Kidney capillary endothelial cell (primary cell): ENCODE measurements at regions not wholly inside any gene's neighbourhood (a gene's known extent, or its start where the extent isn't known, plus 50 kb on each side); places are given as distances from the start of the nearest gene placed in this dataset.

ENCODE experiments used
- DNase-seq: peaks from one replicate; pipeline ENCODE4 v3.0.0-alpha.2; 2018; ENCODE audit warnings: low spot score

DNA sequence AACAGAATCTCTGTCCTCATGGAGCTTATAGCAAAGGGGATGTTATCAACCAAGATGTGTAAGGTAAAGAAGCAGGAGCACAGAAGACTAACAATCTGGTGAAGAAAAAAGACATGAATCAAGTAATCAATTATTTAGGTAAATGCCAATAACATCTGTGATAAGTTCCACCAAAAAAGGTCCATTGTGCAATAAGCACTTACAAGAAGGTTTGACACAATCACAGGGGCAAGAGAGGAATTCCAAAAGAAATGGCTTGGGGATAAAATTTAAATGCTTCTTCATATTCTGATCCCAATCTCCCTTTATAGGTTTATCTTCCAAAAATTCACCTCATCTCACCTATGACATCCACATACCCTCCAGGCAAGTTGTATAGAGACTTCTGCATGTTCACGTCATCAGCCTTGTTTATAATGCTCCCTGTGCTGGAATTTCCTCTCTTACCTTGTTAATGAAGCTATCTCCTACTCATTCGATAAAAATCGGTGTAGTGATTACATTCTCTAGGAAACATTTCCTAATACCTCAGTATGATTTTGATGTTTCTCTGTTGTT is 53.6 kb upstream of the DPT start:
- no peak for DNase-seq

DNA sequence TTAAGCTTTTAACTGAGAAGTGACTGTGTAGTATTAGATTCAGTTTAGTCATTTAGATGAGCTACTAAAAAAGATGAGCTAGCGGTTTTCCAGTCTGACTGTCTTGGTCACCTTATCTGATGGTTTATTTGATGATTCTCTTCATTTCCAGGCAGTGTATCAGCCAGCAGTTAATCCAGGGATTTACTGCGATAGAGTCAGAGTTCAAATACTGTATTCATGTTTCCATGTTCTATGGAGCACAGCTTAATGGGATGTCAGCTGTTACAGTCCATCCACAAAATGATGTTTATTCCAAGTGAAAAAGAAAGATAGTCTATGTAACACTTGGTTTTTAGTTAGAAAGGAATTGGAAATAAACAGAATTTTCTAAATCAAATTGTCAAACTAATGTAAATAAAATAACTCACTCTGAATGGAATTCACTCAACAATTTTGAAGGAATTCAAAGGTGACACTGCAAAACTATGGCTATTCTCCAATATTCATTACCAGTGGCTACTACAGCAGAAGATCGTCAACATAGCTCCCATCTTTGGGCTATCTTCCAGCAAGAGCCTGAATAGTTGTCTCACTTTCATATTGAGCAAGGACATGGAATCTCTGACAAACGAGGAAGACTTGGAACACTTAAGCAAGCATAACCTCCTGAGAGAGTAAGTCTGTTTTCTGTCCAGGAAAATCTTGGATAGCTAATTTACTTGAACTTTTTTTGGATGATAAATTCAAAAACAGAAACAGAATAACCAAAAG is 54.6 kb upstream of the DPT start:
- no peak for DNase-seq

DNA sequence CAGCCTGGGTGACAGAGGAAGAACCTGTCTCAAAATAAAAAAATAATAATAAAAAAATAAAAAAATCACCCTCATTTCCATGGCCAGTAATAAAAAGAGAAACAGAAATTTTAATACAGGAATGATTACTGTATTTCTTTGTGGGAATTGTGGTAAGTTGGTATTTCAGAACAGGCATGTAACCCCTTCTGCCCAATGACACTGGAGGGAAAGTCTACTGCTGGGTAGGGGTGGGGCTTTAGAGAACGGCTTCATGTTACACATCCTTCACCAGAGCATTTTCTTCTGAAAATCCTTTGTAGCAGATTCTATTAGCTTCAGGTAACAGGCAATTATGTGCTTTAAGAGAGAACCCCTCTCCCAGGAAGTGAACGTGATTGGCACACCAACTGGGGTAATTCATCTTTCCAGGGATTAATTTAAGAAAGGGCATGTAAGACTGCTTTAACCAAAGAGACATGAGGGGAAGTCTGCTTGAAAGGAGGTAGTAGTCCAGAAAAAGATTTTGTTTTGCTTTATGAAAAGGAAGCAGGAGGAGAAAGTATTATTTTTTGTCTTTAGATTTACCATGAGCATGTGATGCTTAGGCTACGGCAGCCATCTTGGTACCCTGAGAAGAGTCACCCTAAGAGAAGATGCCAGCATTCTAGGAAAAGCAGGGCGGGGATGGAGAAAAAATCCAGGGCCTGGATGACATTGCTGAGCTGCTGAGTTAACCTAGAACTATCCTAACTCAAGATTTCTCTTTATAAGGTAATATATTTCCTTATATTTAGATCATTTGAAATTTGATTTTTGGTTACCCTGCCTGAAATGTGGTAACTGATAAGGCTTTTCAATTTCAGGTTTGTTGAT is 57.7 kb upstream of the DPT start:
- no peak for DNase-seq

DNA sequence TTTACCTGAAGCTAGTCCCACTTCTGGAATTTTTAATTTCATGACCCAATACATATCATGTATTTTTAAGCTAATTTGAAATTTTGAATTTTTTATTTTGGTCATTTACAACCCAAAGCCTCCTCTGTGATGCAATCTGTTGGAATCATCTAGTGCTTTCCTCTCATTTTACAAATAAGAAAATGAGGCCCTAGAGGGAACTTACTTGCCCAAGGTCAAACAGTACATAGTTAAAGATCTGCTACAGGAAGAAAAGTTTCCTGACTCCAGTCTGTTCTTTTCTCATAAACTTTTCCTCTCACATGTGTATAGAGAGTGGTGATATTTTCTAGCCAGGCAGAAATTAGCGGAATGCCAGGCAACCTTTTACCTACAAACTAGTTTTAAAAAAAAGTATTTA is 59.3 kb upstream of the DPT start:
- DNase-seq = no peak

DNA sequence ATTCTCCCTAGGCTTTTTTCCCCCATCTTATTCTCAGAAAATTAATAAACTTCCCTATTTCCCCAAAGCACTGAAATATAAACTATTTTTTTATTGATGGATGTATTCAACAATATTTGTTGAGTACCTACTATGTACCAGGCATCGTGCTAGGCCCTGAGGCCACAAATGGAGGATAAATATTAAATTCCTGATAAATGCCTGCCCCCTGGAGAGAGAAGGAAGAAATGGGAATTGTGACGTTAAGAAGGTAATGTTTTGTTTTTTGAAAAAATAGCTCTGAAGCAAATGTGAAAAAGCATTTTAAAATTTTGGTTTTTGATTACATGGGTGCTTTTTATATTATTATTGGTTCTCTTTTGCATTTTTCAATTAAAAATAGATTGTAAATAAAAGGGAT is 60.5 kb upstream of the DPT start:
- no peak for DNase-seq

DNA sequence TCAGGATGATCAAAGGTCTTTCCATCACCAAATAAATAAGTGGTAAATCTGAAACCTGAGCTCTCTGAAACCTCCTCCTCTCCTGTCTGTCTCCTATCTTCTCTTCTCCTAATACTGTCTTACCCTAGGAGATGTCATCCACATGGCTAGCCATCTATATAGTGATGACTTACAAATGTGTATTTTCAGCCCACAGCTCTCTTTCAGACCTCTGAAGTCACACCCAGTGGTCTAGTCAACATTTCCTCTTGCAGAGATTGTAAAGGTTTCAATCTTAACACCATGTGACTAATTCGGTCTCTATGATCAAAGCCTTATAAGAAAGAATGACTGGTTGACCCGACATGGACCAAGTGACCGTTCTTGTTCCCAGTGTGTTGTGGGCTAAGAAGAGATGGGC is 63.1 kb upstream of the DPT start:
- DNase-seq = no peak

DNA sequence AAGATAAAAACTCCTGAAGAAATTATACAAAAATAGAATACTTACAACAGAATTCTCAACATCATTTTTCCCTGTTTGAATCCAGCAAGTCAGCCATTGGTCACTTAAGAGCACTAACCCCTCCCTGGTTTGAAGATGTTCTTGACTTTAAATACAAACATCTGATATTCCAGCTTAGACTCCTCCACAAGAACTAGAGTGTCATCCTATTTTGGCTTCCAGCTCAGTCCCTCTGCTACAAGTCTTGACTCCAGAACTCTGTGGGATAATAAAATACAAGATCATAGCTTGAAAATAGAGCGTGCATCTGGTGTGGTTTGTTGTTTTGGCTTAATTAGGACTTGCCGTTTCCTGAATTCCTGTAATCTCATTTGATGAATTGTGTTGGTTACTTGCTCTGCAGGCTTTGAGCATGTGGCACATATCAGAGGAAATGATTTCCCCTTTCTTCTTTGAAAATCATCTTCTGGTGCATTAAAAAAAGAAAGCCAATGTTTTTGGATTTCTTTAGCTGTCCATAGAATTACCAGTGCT is 63.7 kb upstream of the DPT start:
- no peak for DNase-seq

DNA sequence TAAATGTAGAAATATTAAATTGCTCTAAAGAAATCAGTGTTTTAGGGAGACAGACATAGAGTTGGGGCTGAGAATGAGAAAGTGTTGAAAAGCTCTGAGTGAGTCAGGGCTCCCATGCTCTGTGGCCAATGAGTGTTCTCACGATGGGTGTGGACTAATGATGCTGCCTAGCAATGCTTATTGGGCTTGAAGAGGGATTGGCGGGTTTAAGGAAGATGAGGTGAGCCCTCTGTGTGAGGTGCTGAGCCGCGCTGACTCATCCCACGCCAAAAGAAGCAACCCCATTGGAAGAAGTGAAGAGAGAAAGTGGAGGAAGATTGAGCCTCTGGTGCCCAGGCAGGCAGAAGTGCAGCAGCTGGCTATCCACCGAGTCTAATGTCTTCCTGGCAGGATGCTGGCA is 65.1 kb upstream of the DPT start:
- DNase-seq = no peak

DNA sequence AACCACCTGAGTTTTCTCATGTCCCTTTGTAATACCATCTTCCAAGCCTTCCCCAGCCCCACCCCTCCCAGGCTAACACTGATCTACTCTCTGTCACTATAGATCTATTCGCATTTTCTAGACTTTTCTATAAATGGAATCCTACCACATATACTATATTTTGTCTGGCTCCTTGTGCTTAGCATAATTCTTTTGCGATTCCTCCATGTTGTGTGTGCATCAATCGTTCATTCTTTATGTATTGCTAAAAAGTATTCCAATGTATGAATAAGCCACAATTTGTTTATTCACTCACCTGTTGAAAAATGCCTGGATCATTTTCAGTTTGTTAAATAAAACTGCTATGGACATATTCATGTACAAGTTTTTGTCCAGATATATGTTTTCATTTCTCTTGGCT is 66.7 kb upstream of the DPT start:
- DNase-seq = no peak

DNA sequence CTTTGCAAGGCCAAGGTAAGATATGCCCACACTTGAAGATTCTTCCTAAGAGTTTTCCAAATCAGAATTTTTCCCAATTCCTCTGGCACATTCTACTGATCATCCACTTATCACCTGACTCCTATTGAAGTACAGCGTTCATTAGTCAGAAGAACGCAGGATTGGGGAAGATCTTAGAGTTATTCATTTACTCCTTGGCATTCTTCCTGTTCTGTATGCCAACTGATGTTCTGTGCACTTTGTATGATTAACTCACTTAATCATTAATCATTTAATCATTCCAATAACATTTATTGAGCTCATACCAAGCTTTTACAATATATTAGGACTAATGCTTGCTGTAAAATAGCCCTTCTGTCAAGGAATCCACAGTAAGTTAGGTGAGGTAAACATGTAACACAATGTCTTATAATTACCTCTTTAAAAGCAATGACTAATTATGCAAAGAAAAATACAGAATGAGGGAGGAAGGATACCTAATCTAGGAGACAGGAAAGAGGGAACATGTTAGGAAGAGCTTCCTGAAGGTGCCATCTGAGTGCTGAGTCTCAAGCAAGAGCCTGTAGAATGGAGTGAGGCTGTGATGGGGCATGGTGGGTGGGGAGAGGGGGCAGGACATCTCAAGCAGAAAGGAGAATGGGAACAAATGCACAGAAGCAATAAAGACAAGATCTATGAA is 71.1 kb upstream of the DPT start:
- no peak for DNase-seq

DNA sequence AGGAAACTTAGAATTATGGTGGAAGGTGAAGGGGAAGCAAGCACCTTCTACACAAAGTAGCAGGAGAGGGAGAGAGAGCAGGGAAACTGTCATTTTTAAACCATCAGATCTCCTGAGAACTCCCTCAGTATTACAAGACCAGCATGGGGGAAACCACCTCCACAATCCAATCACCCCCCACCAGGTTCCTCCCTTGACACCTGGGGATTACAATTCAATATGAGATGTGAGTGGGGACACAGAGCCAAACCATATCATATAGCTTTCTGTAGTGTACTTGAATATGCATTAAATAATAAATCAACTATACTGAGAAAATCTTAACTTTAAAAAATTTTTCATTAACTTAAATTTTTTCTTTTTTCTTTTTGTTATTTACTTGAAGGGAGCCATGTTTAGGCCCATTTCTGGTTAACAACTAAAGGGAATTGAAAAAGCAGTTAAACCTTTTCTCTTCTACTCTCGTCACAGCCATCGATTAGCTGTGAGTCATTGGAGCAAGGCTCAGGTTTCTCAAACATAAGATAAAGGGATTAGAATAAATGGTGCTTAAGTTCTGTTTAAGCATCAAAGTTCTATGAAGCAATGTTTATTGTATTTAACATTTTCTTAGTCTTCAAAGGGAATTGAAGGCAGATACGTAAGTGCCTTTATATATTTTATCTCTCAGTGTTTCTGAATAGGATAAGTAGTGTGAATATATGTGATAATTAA is 72.2 kb upstream of the DPT start:
- no peak for DNase-seq

DNA sequence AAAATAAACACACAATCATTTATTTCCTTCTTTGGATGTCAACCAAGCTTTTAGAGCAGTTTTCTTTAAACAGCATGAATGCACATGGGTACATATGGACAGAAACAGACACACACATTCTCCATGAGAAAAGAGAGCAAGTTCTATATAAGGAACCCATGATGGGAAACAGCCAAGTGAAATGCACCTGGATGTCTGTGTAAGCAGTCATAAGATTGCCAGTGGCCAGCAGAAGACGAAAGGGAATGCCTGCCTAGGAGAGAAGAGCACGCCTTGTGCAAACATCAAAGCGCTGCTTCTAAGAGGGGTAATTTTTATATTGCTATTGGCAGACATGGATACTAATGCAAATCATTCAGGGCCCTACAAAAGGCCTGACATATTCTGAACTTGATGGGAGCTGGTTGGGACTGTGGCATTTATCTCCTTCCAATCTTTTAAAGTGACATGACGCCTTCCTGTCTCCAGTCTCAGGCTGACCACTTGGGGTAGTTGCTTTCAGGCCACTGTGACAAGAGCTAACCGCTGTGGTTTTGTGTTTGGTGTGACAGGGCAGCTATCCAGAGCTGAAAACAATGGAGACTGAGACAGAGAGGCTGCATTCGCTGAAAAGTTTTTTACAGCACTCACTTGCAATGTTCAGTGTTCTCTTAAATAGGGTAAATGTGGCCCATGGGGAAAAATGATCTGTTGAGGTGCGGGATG is 75.0 kb upstream of the DPT start:
- no peak for DNase-seq

DNA sequence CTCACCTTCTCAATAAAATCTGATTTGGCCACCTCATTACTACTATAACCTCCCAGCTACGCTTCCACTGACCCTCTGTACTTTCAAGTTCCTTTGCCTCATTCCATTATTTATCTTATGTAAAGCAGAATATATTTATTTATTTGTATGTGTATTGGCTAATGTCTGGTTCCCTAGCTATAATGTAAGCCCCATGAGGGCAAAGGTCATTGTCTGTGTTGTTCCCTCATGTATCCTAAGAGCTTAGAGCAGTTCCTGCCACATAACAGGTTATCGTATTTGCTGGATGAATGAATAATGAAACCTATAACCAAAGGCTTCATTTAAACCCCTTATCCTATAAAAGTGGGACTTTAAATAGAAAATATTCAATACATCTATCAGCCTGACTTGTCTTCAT is 77.9 kb upstream of the DPT start:
- DNase-seq = no peak

DNA sequence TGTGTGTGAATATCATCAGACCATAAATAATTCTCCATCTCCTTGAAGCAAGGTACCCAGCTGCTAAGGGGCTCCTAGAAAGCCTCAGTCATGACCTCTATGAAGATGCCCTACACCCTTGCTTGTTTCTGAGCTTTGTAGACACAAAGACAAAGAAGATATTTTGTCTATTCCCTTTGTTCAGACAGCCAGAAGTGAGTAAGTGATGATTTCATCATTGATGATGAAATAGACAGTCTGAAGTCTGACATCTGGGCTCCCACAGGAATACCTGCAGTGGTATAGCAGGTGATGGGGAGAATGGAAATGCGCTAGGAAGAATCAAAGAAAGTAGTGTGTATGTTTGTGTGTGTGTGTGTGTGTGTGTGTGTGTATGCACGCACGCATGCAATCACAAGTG is 82.2 kb upstream of the DPT start:
- no peak for DNase-seq

DNA sequence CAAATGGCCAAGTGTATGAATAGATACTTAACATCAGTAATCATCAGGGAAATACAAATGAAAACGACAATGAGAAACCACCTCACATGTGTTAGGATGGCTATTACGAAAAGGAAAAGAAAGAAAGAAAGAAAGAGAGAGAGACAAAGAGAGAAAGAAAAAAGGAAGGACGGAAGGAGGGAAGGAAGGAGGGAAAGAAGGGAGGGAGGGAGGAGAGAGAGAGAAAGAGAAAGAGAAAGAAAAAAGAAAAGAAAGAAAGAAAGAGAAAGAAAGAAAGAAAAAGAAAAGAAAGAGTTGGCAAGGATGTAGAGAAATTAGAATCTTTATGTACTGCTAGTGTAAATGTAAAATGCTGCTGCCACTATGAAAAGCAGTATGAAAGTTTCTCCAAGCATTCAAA is 90.7 kb upstream of the DPT start:
- DNase-seq = no peak

DNA sequence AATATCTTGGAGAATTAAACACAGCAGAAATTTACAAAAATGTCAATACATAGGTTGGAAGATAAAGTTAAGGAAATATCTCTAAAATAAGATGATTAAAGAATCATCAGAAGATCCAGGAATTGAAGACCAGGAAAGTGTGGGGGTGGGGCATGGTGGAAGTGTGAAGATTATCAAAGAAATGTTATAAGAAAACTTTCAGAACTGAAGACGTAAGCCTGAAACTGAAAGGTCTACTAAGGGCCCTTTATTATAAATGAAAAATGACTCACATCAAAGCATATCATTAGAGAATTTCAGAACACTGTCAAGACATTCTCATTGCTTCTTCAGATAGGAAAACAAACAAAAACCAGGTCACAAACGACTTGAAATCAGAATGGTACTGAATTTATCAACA is 92.4 kb upstream of the DPT start:
- no peak for DNase-seq

DNA sequence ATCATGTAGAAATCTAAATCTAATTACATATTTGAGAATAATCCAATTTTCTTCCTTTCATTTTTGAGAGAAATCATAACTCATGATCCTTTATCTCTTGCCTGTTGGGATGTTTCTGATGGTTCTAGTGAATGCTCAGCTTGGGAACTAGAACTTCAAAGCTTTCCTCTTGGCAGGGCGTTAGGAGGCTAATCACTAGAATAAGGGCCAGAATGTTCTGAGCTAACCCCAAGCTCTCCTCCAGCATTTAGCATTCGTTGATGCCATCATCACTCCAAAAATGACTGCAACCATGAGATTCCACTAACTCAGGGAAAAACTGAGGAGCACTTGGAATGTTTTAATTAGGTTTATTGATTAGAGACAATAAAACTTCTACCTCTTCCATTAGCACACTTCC is 93.9 kb upstream of the DPT start:
- DNase-seq = no peak

DNA sequence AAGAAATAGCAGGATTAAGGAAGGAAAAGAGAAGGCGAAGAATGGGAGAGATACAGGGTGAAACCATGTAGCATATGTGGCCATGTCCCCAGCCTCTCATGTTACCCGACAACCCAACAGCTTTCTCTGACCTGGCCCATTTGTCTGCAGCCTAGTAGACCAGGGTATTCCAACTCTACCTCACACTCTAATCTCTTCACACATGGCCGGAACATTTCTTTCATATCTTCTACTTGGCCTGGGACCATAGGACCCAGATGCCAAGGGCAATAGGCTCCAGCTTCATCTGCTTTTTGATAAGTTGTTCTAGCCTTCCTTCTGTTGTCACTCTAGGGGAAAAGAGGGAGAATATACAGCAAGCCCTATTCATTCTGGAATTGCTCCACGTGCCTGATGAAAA is 95.0 kb upstream of the DPT start:
- DNase-seq = no peak

DNA sequence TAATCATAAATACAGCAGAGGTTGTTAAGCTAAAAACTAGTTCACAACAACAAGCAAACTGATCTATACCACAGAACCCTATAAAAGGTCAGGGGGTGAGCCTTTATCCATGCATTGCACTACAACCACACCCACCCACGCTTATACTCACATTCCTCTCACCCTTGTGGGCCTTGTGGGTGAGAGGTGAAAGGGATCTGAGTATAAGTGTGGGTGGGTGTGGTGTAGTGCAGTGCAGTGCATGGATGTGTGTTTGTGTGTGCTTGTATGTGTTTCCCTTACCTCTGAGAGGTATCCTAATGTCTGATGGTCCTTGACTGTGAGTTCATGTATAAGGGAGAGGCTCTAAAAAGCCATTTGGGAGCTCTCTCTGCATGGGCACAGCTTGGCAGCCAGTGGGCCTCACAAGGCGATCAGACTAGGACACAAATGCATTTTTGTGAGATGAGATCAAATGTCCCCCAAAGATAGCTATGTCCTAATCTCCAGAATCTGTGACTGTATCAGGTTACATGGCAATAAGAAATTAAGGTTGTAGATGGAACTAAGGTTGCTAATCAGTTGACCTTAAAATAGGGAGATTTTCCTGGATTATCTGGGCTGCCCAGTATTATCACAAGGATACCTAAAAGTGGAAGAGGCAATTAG is 95.5 kb upstream of the DPT start:
- no peak for DNase-seq

DNA sequence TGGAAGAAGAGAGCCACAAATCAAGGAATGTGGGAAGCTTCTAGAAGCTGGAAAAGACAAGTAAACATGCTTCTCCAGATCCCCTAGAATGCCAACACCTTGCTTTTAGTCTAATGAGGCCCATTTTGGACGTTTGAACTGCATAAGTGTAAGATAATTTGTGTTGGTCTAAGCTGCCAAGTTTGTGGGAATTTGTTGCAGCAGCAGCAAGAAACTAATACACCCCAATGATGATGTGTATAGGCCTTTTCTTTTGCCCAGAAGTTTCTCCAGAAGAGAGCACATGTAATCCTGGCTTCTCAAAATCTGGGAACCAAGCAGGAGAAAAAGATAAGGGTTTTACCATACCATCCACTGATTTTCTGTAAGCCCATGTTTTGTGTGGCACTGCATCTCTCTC is 96.1 kb upstream of the DPT start:
- DNase-seq = no peak

DNA sequence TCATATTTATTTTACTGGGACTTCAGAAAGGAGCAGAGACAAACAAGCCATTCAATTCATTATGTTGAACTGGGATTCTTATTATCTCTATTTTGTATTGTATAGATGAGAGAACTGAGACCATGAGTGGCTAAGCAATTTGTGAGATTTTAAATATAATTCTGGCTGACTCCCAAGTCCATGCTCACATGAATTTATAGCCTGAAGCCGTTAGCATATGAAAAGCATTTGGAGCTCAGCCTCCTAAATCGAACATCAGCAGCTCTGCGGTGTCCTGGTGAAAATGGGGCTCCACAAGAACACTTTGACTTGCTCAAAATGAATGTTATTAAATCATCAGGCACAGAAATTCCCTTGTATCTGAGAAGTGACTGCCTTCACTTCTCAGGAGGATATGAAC is 96.8 kb upstream of the DPT start:
- DNase-seq = no peak
